ENCODE measurements at regions not wholly inside any gene's neighbourhood (a gene's known extent, or its start where the extent isn't known, plus 50 kb on each side); places are given as distances from the start of the nearest gene placed in this dataset.

DNA sequence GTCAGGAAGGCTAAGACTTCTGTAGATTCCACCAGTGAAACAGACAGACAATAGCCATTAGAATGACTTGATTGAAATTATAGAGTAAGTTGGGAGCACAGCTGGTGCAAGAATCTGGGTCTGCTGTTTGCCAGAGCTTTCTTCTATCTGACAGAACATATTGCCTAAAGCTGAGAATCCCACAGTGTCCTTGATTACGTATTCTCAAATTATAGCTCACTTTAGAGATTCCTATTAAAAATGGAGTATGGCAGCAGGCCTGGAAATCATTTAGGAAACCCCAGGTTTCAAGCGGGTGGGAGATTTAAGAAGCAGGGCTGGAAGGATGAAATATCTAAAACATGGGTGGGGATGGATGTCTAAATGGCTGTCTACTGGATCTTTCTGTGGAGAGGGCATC lies 639.7 kb upstream of the CXADR start:
- no peaks in the 10 kb centered on the region for H3K36me3 Mint-ChIP-seq (ENCODE audit: low read depth)
- intact Hi-C loops (cut with micrococcal nuclease): no loop called here
- no peak overlapping the region for H3K4me3 Mint-ChIP-seq
- no peak overlapping the region for H3K27ac Mint-ChIP-seq
- no peaks in the 10 kb centered on the region for H3K27me3 Mint-ChIP-seq (ENCODE audit: low read depth)
- H3K4me1 Mint-ChIP-seq (ENCODE audit: low read depth): no peaks in the 10 kb centered on the region
- CTCF ChIA-PET: no interaction called here
- no peaks in the 10 kb centered on the region for H3K9me3 Mint-ChIP-seq
- no peak for DNase-seq

DNA sequence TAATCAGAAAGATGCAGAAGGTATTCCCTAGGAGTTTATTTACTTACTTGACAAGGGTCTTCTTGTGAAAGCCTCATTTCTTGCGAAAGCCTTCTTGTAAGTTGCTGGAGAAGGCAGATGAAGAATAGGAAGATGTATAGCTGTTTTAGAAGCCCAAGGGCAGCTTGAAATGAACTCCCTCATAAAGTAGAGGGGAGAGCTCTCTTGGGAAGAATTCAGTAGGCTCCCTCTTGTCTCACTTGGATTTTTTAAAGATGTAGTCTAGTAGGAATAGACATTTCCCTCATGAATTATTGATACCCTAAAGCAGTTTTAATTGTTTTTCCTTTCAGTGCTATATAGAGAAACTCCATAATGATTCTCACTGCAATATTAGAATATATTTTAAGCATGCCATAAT lies 639.2 kb upstream of the CXADR start:
- Mint-ChIP-seq H3K9me3 (no peaks in the 10 kb centered on the region), H3K4me3 (no peak overlapping the region), H3K27me3 (ENCODE audit: low read depth) (no peaks in the 10 kb centered on the region), H3K4me1 (ENCODE audit: low read depth) (no peaks in the 10 kb centered on the region), H3K27ac (no peak overlapping the region), H3K36me3 (ENCODE audit: low read depth) (no peaks in the 10 kb centered on the region)
- no peak for DNase-seq
- CTCF ChIA-PET: no interaction called here
- intact Hi-C loops (cut with micrococcal nuclease): no loop called here

DNA sequence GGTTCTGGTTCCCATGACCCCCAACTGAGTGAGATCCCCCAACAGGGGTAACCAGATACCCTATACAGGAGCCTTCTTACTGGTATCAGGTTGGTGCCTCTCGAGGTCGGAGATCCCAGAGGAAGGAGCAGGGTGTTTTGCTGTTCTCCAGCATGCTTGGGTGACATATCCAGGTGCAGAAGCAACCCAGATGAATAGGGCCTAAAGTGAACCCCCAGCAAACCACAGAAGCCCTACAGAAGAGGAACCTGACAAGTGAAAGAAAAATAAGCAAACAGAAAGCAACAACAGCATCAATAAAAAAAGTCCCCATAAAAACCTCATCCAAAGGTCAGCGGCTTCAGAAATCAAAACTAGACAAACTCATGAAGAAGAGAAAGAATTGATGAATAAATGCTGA lies 633.4 kb upstream of the CXADR start:
- CTCF ChIA-PET: no interaction called here
- H3K4me1 Mint-ChIP-seq (ENCODE audit: low read depth): no peaks in the 10 kb centered on the region
- no peaks in the 10 kb centered on the region for H3K27me3 Mint-ChIP-seq (ENCODE audit: low read depth)
- intact Hi-C loops (cut with micrococcal nuclease): no loop called here
- H3K4me3 Mint-ChIP-seq: no peak overlapping the region
- H3K27ac Mint-ChIP-seq: no peak overlapping the region
- no peaks in the 10 kb centered on the region for H3K36me3 Mint-ChIP-seq (ENCODE audit: low read depth)
- H3K9me3 Mint-ChIP-seq: peaks cover 17% of the 10 kb centered on the region
- DNase-seq: no peak

DNA sequence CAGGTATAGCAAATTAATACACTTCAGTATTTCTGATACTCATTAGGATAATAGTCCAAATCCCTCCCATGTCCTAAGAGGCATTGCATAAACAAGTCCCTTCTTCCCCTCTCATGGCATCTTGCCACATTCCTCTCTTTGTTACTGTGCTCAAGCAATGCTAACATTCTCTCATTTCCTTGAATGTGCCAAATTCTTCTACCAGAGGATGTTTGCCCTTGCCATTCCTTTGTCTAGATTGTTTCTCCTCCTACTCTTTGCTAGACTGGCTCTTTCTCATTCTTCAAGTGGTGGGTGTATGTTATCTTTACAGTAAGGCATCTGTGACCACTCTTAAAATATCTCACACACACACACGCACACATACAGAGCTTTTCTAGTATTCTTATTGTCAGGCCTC lies 621.0 kb upstream of the CXADR start:
- DNase-seq: no peak
- no peak overlapping the region for H3K4me3 Mint-ChIP-seq
- H3K27me3 Mint-ChIP-seq (ENCODE audit: low read depth): no peaks in the 10 kb centered on the region
- no peaks in the 10 kb centered on the region for H3K36me3 Mint-ChIP-seq (ENCODE audit: low read depth)
- CTCF ChIA-PET: no interaction called here
- H3K9me3 Mint-ChIP-seq: peaks cover 2% of the 10 kb centered on the region
- no peaks in the 10 kb centered on the region for H3K4me1 Mint-ChIP-seq (ENCODE audit: low read depth)
- H3K27ac Mint-ChIP-seq: no peak overlapping the region
- intact Hi-C loops (cut with micrococcal nuclease): no loop called here

DNA sequence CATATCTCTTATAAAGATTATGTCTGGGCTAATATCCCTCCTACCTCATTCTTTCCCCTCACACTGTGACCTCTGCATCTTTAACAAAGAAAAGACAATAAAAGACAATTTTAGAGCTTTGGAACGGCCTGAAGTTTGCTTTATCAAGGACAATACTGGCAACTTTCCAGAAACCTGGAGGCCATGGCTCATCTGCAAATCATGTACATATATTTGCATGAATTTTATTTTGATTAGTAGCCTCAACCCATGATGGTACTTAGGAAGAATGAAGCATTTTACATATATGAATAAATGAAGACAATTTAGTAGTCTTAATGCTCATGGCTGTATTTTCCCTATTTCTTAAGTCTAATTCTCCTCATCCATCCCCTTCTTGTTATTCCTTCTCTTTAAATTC lies 612.2 kb upstream of the CXADR start:
- no peak for DNase-seq
- H3K9me3 Mint-ChIP-seq: no peaks in the 10 kb centered on the region
- no peak overlapping the region for H3K27ac Mint-ChIP-seq
- CTCF ChIA-PET: no interaction called here
- no peak overlapping the region for H3K4me3 Mint-ChIP-seq
- H3K27me3 Mint-ChIP-seq (ENCODE audit: low read depth): no peaks in the 10 kb centered on the region
- intact Hi-C loops (cut with micrococcal nuclease): no loop called here
- H3K36me3 Mint-ChIP-seq (ENCODE audit: low read depth): no peaks in the 10 kb centered on the region
- H3K4me1 Mint-ChIP-seq (ENCODE audit: low read depth): no peaks in the 10 kb centered on the region

DNA sequence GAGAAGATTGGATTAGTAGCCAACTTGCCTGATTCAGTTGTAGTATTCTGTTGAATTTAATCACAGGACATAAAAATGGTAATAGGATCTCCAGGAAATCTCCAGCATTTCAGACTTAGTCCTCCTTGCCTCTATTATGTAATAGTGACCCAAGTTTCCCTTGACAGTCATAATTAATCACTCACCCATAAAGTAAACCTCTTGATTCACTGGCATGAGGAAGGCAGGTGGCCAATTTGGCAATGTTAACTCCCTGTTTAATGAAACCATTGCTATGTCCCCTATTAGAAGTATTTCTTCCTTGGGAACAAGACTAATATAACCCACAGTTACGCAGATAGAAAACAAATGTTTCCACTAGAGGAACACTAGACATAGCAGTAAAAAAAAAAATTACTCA lies 604.8 kb upstream of the CXADR start:
- intact Hi-C loops (cut with micrococcal nuclease): no loop called here
- H3K4me3 Mint-ChIP-seq: no peak overlapping the region
- H3K4me1 Mint-ChIP-seq (ENCODE audit: low read depth): no peaks in the 10 kb centered on the region
- CTCF ChIA-PET: no interaction called here
- peaks cover 10% of the 10 kb centered on the region for H3K9me3 Mint-ChIP-seq
- H3K27me3 Mint-ChIP-seq (ENCODE audit: low read depth): no peaks in the 10 kb centered on the region
- H3K27ac Mint-ChIP-seq: no peak overlapping the region
- no peak for DNase-seq
- no peaks in the 10 kb centered on the region for H3K36me3 Mint-ChIP-seq (ENCODE audit: low read depth)

DNA sequence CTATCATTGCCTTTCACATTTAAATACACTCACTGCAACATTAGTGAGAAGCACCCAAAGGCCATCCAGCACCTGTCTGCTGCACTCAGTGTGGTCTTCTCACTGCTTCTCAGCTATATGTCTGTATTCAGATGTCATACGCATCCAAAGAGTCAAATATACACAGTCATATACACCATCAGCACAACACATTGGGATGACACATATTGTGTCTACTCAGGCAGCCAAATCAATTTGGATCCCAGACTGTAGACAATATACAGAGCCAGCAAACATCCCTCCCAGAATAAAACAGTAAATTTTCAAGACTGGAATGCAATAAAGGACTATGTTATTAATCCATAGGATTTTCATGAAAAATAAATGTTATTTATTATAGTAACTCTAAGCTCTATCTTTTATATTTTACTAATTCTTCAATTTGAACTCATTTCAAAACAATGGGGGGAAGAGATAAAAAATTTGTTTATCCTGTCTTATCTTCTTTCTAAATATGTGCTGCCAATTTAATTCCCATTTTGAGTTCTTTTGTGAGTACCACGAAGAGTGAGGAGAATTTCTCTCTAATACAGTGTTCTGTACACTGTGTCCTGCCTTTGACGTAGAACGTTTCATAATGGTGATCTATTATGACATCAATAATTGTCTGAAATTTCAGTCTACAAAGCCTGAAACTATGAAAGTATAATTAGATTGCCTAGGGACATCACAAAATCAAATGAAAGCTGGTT lies 602.2 kb upstream of the CXADR start:
- DNase-seq: no peak
- Mint-ChIP-seq H3K27me3 (ENCODE audit: low read depth) (no peaks in the 10 kb centered on the region), H3K4me1 (ENCODE audit: low read depth) (no peaks in the 10 kb centered on the region), H3K27ac (no peak overlapping the region), H3K9me3 (peaks cover 19% of the 10 kb centered on the region), H3K36me3 (ENCODE audit: low read depth) (no peaks in the 10 kb centered on the region), H3K4me3 (no peak overlapping the region)
- CTCF ChIA-PET: no interaction called here
- intact Hi-C loops (cut with micrococcal nuclease): no loop called here

DNA sequence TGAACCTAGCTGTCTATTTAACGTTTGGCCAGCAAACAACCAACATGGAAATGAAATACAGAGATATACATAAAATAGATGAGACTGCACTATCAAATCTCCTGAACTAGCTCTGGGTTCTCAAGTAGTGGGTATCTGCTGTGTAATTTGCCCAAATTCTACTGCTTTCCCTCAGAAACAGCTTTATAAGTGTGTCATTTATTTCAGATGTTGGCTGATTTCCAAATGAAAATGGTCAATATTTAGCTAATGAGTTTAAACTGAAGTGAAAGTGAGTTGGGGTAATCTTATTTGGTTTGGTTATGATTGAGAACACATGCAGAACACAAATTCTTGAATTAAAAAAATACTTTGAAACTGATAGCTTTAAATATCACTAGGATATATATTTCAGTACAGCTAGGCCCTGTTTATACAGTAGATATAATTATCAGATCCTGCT lies 601.7 kb upstream of the CXADR start:
- H3K36me3 Mint-ChIP-seq (ENCODE audit: low read depth): no peaks in the 10 kb centered on the region
- intact Hi-C loops (cut with micrococcal nuclease): no loop called here
- H3K27me3 Mint-ChIP-seq (ENCODE audit: low read depth): no peaks in the 10 kb centered on the region
- CTCF ChIA-PET: no interaction called here
- peaks cover 16% of the 10 kb centered on the region for H3K9me3 Mint-ChIP-seq
- H3K27ac Mint-ChIP-seq: no peak overlapping the region
- no peaks in the 10 kb centered on the region for H3K4me1 Mint-ChIP-seq (ENCODE audit: low read depth)
- DNase-seq: no peak
- no peak overlapping the region for H3K4me3 Mint-ChIP-seq

DNA sequence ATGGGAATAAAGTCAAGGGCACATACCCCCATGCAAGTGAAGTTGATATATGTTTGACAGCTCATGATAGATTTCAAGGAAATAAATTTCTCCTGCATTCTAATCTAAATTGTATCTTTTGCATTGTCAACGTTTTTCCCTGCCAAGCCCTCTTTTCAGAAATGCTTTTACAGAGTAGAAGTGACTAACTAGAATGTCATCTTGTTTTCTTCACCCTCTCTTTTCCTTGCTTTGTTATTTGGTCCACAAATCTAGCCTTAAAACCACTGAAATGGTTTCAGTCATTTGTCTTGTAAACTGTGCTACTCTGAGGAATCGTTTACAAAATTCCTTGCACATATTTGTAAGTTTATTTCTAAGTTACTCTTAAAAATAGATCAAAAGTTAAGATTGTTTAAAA lies 600.8 kb upstream of the CXADR start:
- intact Hi-C loops (cut with micrococcal nuclease): no loop called here
- Mint-ChIP-seq H3K36me3 (ENCODE audit: low read depth) (no peaks in the 10 kb centered on the region), H3K9me3 (peaks cover 11% of the 10 kb centered on the region), H3K4me1 (ENCODE audit: low read depth) (no peaks in the 10 kb centered on the region), H3K27me3 (ENCODE audit: low read depth) (no peaks in the 10 kb centered on the region), H3K27ac (no peak overlapping the region), H3K4me3 (no peak overlapping the region)
- no peak for DNase-seq
- CTCF ChIA-PET: no interaction called here

DNA sequence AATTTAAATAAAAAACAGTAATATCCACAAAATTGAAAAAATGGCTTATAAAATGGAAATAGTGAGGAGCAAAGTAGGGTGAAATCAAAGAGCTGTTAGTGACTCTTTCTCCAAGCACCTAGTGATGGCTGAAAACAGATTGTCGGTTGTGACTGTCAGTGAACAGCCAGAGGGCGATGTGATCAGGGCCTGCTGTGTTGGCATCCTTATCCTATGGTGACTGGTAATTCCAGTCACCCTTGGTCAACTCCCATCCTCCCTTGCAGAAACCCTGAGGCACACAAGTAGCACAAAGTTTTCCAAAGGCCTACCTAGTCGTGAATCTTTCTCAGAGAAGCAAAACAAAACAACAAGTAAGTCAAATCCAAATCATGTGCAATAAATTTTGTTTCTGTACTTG lies 599.8 kb upstream of the CXADR start:
- intact Hi-C loops (cut with micrococcal nuclease): no loop called here
- no peak overlapping the region for H3K27ac Mint-ChIP-seq

DNA sequence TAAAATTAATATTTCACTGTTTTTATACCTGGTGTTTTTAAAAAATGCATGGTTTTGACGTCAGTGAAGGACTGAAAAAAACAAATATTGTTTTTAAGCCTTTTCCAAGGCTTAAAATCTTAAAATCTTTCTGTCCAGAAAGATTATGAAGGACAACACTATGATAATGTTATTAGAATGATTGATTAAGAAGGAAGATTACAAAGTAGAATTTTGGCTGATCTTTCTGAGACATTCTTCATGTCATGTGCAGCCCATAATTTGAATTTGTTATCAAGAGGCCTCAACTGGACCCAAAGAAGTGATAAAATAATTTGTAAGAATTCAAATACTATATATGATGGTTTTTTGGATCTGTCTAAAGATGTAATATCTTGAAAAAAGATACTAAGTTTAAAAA lies 584.4 kb upstream of the CXADR start:
- H3K4me3 Mint-ChIP-seq: no peak overlapping the region
- no peak for DNase-seq
- no peak overlapping the region for H3K27ac Mint-ChIP-seq
- intact Hi-C loops (cut with micrococcal nuclease): no loop called here
- CTCF ChIA-PET: no interaction called here
- no peaks in the 10 kb centered on the region for H3K9me3 Mint-ChIP-seq
- no peaks in the 10 kb centered on the region for H3K27me3 Mint-ChIP-seq (ENCODE audit: low read depth)
- H3K4me1 Mint-ChIP-seq (ENCODE audit: low read depth): no peaks in the 10 kb centered on the region
- H3K36me3 Mint-ChIP-seq (ENCODE audit: low read depth): no peaks in the 10 kb centered on the region

More for the DNA sequence above, 599.8 kb upstream of the CXADR start:
- Mint-ChIP-seq H3K4me3 (no peak overlapping the region), H3K4me1 (ENCODE audit: low read depth) (no peaks in the 10 kb centered on the region), H3K9me3 (peaks cover 11% of the 10 kb centered on the region), H3K27me3 (ENCODE audit: low read depth) (no peaks in the 10 kb centered on the region), H3K36me3 (ENCODE audit: low read depth) (no peaks in the 10 kb centered on the region)
- CTCF ChIA-PET: no interaction called here
- no peak for DNase-seq

DNA sequence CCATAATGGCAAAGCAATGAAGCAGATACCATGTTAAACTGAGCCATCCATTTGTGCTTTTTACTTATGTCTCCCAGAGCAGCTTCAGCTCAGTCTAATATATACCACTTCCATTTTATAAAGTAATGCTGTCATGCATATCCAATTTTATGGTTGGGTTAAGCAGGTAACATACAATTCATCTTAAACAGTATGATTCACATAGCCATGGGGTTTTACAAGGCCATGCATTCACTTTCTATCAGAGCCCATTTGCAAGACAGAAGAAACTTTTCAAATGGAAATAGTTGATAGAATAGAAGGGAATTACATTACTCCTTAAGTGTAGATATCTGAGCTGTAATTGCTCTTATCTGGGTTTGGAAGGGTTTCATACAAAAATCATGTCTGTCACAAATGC lies 580.5 kb upstream of the CXADR start:
- H3K4me3 Mint-ChIP-seq: no peak overlapping the region
- H3K9me3 Mint-ChIP-seq: peaks cover 3% of the 10 kb centered on the region
- no peak overlapping the region for H3K27ac Mint-ChIP-seq
- intact Hi-C loops (cut with micrococcal nuclease): no loop called here
- H3K4me1 Mint-ChIP-seq (ENCODE audit: low read depth): no peaks in the 10 kb centered on the region
- CTCF ChIA-PET: no interaction called here
- no peaks in the 10 kb centered on the region for H3K36me3 Mint-ChIP-seq (ENCODE audit: low read depth)
- no peak for DNase-seq
- H3K27me3 Mint-ChIP-seq (ENCODE audit: low read depth): no peaks in the 10 kb centered on the region

DNA sequence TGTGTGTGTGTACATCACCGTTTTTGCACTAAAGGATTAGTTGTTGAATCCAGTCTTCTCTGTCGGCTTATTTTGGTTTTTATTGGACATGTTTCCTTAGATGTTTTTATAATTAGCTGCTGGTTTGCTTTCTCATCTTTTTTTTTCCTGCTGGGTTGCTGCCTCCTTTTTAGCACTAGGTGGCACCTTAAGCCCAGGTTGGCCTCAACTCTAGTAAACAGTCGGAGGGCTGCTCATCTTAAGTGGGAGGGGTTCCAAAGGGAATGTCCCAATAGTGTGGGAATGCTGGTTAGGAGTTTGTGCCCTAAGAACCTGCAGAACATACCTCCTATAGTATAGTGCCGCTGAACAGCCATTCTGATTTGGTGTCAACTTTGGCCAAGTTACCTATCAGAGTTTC lies 570.1 kb upstream of the CXADR start:
- Mint-ChIP-seq H3K27ac (no peak overlapping the region), H3K4me3 (no peak overlapping the region), H3K27me3 (ENCODE audit: low read depth) (no peaks in the 10 kb centered on the region), H3K36me3 (ENCODE audit: low read depth) (no peaks in the 10 kb centered on the region), H3K9me3 (peaks cover 8% of the 10 kb centered on the region), H3K4me1 (ENCODE audit: low read depth) (no peaks in the 10 kb centered on the region)
- no peak for DNase-seq
- intact Hi-C loops (cut with micrococcal nuclease): no loop called here
- CTCF ChIA-PET: interaction anchor here (1.2 kb wide), 1 partner anchor 11 kb away, joined by 3 read pairs; no protein-coding TSS in a partner anchor

DNA sequence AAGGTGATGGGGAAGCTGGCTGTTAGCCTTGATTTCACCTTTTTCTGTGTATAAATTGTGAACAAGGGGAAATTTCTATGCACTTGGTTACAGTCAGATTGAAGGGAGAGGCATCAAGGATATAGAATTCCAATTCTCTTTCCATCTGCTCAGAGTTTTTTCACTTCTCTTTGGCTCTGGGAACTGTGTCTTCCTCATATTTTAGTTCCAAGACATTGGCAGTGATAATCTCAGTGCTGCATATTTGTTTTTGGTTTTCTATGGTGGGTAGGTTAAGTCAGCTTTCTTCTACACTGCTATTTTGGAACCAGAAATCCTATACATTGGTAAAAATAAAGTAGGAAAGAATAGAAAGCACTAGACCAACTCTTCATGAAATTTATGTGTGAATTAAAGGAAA lies 569.6 kb upstream of the CXADR start:
- no peaks in the 10 kb centered on the region for H3K4me1 Mint-ChIP-seq (ENCODE audit: low read depth)
- H3K36me3 Mint-ChIP-seq (ENCODE audit: low read depth): no peaks in the 10 kb centered on the region
- CTCF ChIA-PET: no interaction called here
- peaks cover 8% of the 10 kb centered on the region for H3K9me3 Mint-ChIP-seq
- no peaks in the 10 kb centered on the region for H3K27me3 Mint-ChIP-seq (ENCODE audit: low read depth)
- H3K4me3 Mint-ChIP-seq: no peak overlapping the region
- H3K27ac Mint-ChIP-seq: no peak overlapping the region
- intact Hi-C loops (cut with micrococcal nuclease): no loop called here
- no peak for DNase-seq
